Uterus (tissue), 3 donors: ENCODE measurements at regions not wholly inside any gene's neighbourhood (a gene's known extent, or its start where the extent isn't known, plus 50 kb on each side); places are given as distances from the start of the nearest gene placed in this dataset.

Experiments used
- DNase-seq, 2 donors: peaks; one replicate each; pipeline ENCODE4 v3.0.0-alpha.2; 2019 to 2020
- H3K27ac ChIP-seq, 2 donors: fragments of 200-600 bp; sonication (generic); 1 replicate in 1 of 2; 2 replicates in 1 of 2; pipeline ENCODE4 v1.5.1; 2016 to 2018
- H3K27me3 ChIP-seq, 2 donors: fragments of 200-600 bp; sonication (generic); one replicate each; pipeline ENCODE4 v1.5.1; 2018 to 2019; ENCODE audit warnings: control low read depth in 1 of 2
- H3K36me3 ChIP-seq, 2 donors: fragments of 200-600 bp; sonication (generic); one replicate each; pipeline ENCODE4 v1.5.1; 2019; ENCODE audit warnings: control low read depth in 1 of 2
- H3K4me1 ChIP-seq, 2 donors: fragments of 200-600 bp; sonication (generic); one replicate each; pipeline ENCODE4 v1.5.1; 2018 to 2019; ENCODE audit warnings: control low read depth in 1 of 2
- H3K4me3 ChIP-seq, 2 donors: fragments of 200-600 bp; sonication (generic); 1 replicate in 1 of 2; 2 replicates in 1 of 2; pipeline ENCODE4 v1.5.1; 2018 to 2019; ENCODE audit warnings: mild to moderate bottlenecking in 1 of 2
- H3K9me3 ChIP-seq, 2 donors: fragments of 200-600 bp; sonication (generic); one replicate each; pipeline ENCODE4 v1.5.1; 2019; ENCODE audit warnings: control low read depth in 1 of 2
- CTCF ChIP-seq, 4 experiments: fragments of 200-600 bp in 2 of 4; fragments of 450-650 bp in 2 of 4; sonication (generic) in 2 of 4; IDR thresholded peaks; one replicate each; pipeline ENCODE4 v1.5.1; 2016 to 2019; ENCODE audit warnings: antibody characterized with exemption in 4 of 4, mild to moderate bottlenecking in 2 of 4, moderate library complexity in 1 of 4
- POLR2A ChIP-seq, 2 donors: fragments of 450-650 bp; IDR thresholded peaks; one replicate each; pipeline ENCODE4 v1.6.1; 2016; ENCODE audit warnings: antibody characterized with exemption in 2 of 2, mild to moderate bottlenecking in 1 of 2, moderate library complexity in 1 of 2
- intact Hi-C: fragments of 100-400 bp; cut with DNase I; formaldehyde crosslinking; loops from one replicate; pipeline ENCODE4 v1.15.1; 2023; ENCODE audit warnings: low total_unique reads
- donor health status: DM: yes; HTN: yes; CAD: no.

- TF ChIP-seq POLR2A (IDR thresholded peaks at IDR 0.05): no peak
- TF ChIP-seq CTCF (IDR thresholded peaks at IDR 0.05): no peak
- Histone ChIP-seq H3K36me3 (no peaks in the 10 kb centered on the region), H3K27me3 (no peaks in the 10 kb centered on the region), H3K9me3 (no peaks in the 10 kb centered on the region), H3K4me3 (no peak overlapping the region), H3K27ac (no peak overlapping the region), H3K4me1 (no peaks in the 10 kb centered on the region)
- intact Hi-C loops: no loop called here
- no peak for DNase-seq
Observed at GRCh38 chr9:34887841-34888240, 70.2 kb upstream of the PHF24 start.

GRCh38 chr9:34884747-34885189 is 73.3 kb upstream of the PHF24 start:
- Histone ChIP-seq H3K36me3 (no peaks in the 10 kb centered on the region), H3K9me3 (no peaks in the 10 kb centered on the region), H3K27ac (no peak overlapping the region), H3K27me3 (no peaks in the 10 kb centered on the region), H3K4me3 (no peak overlapping the region), H3K4me1 (no peaks in the 10 kb centered on the region)
- no peak for DNase-seq
- intact Hi-C loops: no loop called here
- TF ChIP-seq POLR2A (IDR thresholded peaks at IDR 0.05): no peak
- TF ChIP-seq CTCF (IDR thresholded peaks at IDR 0.05): no peak

- no peak for TF ChIP-seq CTCF (IDR thresholded peaks at IDR 0.05)
- TF ChIP-seq POLR2A (IDR thresholded peaks at IDR 0.05): no peak
- Histone ChIP-seq H3K27me3 (no peaks in the 10 kb centered on the region), H3K4me3 (no peak overlapping the region), H3K27ac (no peak overlapping the region), H3K4me1 (no peaks in the 10 kb centered on the region), H3K9me3 (no peaks in the 10 kb centered on the region), H3K36me3 (no peaks in the 10 kb centered on the region)
- no peak for DNase-seq
- intact Hi-C loops: no loop called here
Observed at GRCh38 chr9:34876096-34876495, 82.0 kb upstream of the PHF24 start.

- Histone ChIP-seq H3K27ac (no peak overlapping the region), H3K36me3 (no peaks in the 10 kb centered on the region), H3K27me3 (no peaks in the 10 kb centered on the region), H3K9me3 (no peaks in the 10 kb centered on the region), H3K4me1 (no peaks in the 10 kb centered on the region), H3K4me3 (no peak overlapping the region)
- intact Hi-C loops: no loop called here
- no peak for DNase-seq
- TF ChIP-seq POLR2A (IDR thresholded peaks at IDR 0.05) (no peak), CTCF (IDR thresholded peaks at IDR 0.05) (no peak)
Observed at GRCh38 chr9:34869390-34869789, 88.7 kb upstream of the PHF24 start.

- Histone ChIP-seq H3K4me1 (no peaks in the 10 kb centered on the region), H3K4me3 (no peak overlapping the region), H3K36me3 (no peaks in the 10 kb centered on the region), H3K9me3 (no peaks in the 10 kb centered on the region), H3K27me3 (no peaks in the 10 kb centered on the region), H3K27ac (no peak overlapping the region)
- no peak for DNase-seq
- intact Hi-C loops: no loop called here
- TF ChIP-seq POLR2A (IDR thresholded peaks at IDR 0.05) (no peak), CTCF (IDR thresholded peaks at IDR 0.05) (no peak)
Observed at GRCh38 chr9:34866614-34867013, 91.5 kb upstream of the PHF24 start.
